ENCODE measurements at regions not wholly inside any gene's neighbourhood (a gene's known extent, or its start where the extent isn't known, plus 50 kb on each side); places are given as distances from the start of the nearest gene placed in this dataset.

GRCh38 chr10:61313460-61313859, 139.7 kb downstream of the TMEM26 start:
- no peaks in the 10 kb centered on the region for H3K27me3 ChIP-seq
- H3K4me3 ChIP-seq = no peak overlapping the region
- no peaks in the 10 kb centered on the region for H3K9me3 ChIP-seq
- DNase-seq (no peak), ATAC-seq (no peak), FAIRE-seq (no peak)
- no peaks in the 10 kb centered on the region for H3K4me1 ChIP-seq
- H3K36me3 ChIP-seq = no peaks in the 10 kb centered on the region
- H3K27ac ChIP-seq = no peak overlapping the region
- no peak for TF ChIP-seq CTCF (IDR thresholded peaks at IDR 0.05)
- intact Hi-C loops (cut with DNase I) = no loop called here

DNA sequence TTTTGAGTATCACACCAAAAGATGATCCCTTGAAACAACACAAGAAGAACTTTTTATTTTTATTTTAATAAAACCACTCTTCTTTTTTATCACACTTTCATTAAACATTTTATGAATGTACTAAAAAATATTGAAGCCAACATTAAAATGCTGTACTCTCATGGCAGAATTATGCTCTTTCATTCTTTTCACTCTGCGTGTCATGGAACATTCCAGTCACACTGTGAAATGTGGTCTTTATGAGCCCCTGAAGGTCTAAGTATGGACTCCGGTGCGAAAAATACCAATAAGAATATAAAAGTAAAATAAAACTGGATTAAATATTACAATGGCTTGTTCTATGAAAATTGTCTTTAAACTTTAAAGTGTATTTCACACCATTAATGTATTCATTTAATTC, 148.4 kb downstream of the TMEM26 start:
- ATAC-seq (no peak), DNase-seq (no peak), FAIRE-seq (no peak)
- TF ChIP-seq CTCF (IDR thresholded peaks at IDR 0.05) = no peak
- H3K4me1 ChIP-seq = no peaks in the 10 kb centered on the region
- intact Hi-C loops (cut with DNase I) = no loop called here
- H3K4me3 ChIP-seq = no peak overlapping the region
- no peaks in the 10 kb centered on the region for H3K9me3 ChIP-seq
- no peak overlapping the region for H3K27ac ChIP-seq
- H3K36me3 ChIP-seq = no peaks in the 10 kb centered on the region
- no peaks in the 10 kb centered on the region for H3K27me3 ChIP-seq
- 93% methylated on average over 3 of the region's 3 CpGs for WGBS, 2 donors

DNA sequence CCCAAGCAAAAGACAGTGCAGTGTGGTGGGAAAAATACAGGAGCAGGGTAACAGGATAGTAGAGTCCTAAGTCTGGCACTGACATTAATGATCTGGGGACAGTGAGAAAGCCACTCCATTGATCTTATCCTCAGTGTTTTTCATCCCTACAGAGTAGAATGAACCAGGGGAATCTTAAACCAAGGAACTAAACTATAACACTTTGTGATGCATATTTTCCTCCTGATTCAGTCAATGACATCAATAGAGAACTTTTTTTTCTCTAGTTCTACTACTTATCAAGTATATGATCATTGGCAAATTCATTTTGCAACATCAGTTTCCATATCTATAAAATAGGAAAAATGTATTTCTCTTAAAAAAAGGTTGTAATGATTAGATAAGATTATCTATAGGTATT, 151.1 kb downstream of the TMEM26 start:
- DNase-seq (no peak), FAIRE-seq (no peak), ATAC-seq (no peak)
- no peaks in the 10 kb centered on the region for H3K4me1 ChIP-seq
- intact Hi-C loops (cut with DNase I) = no loop called here
- no peaks in the 10 kb centered on the region for H3K27me3 ChIP-seq
- no peaks in the 10 kb centered on the region for H3K9me3 ChIP-seq
- no peak overlapping the region for H3K4me3 ChIP-seq
- H3K27ac ChIP-seq = no peak overlapping the region
- no peaks in the 10 kb centered on the region for H3K36me3 ChIP-seq
- no peak for TF ChIP-seq CTCF (IDR thresholded peaks at IDR 0.05)

- WGBS, 2 donors = 84 to 89% methylated on average over 2 of the region's 2 CpGs
Measured at GRCh38 chr10:61301575-61301974, 151.6 kb downstream of the TMEM26 start.

GRCh38 chr10:61299841-61300240, 153.3 kb downstream of the TMEM26 start:
- Histone ChIP-seq H3K4me3 (no peak overlapping the region), H3K4me1 (no peaks in the 10 kb centered on the region), H3K9me3 (no peaks in the 10 kb centered on the region), H3K36me3 (no peaks in the 10 kb centered on the region), H3K27ac (no peak overlapping the region), H3K27me3 (no peaks in the 10 kb centered on the region)
- no peak for ATAC-seq
- 81 to 86% methylated on average over 3 of the region's 3 CpGs for WGBS, 2 donors
- no peak for FAIRE-seq
- TF ChIP-seq CTCF (IDR thresholded peaks at IDR 0.05) = no peak
- intact Hi-C loops (cut with DNase I) = no loop called here
- no peak for DNase-seq

More at GRCh38 chr10:61301575-61301974, 151.6 kb downstream of the TMEM26 start:
- FAIRE-seq (no peak), ATAC-seq (no peak), DNase-seq (no peak)
- Histone ChIP-seq H3K36me3 (no peaks in the 10 kb centered on the region), H3K27me3 (no peaks in the 10 kb centered on the region), H3K27ac (no peak overlapping the region), H3K4me3 (no peak overlapping the region), H3K4me1 (no peaks in the 10 kb centered on the region), H3K9me3 (no peaks in the 10 kb centered on the region)
- intact Hi-C loops (cut with DNase I) = no loop called here
- TF ChIP-seq CTCF (IDR thresholded peaks at IDR 0.05) = no peak
